Stimulated activated naive CD8-positive, alpha-beta T cell treated with anti-CD3 and anti-CD28 coated beads, Interleukin-15, amount 100 ng/mL, for 72 hours (primary cell): ENCODE measurements at regions not wholly inside any gene's neighbourhood (a gene's known extent, or its start where the extent isn't known, plus 50 kb on each side); places are given as distances from the start of the nearest gene placed in this dataset.

Experiments
- ATAC-seq: fragments of 150-1000 bp; cut with Tn5 transposase; 2 replicates; pipeline ENCODE4 v1.10.0; 2021; ENCODE audit warnings: mild to moderate bottlenecking, moderate library complexity
- DNase-seq, 2 donors: peaks; one replicate each; pipeline ENCODE4 v3.0.0; 2021 to 2022
- H3K27ac Mint-ChIP-seq, 2 donors: one replicate each; pipeline ENCODE4 v1.8.0; 2022; ENCODE audit warnings: mild to moderate bottlenecking in 2 of 2, mixed read lengths in 2 of 2, moderate library complexity in 2 of 2
- H3K27me3 Mint-ChIP-seq: one replicate; pipeline ENCODE4 v1.8.0; 2022; ENCODE audit warnings: mixed read lengths
- H3K4me1 Mint-ChIP-seq: one replicate; pipeline ENCODE4 v1.8.0; 2022; ENCODE audit warnings: mild to moderate bottlenecking, mixed read lengths
- H3K4me3 Mint-ChIP-seq, 2 donors: one replicate each; pipeline ENCODE4 v1.8.0; 2022; ENCODE audit warnings: mild to moderate bottlenecking in 2 of 2, mixed read lengths in 2 of 2, moderate library complexity in 1 of 2
- H3K9me3 Mint-ChIP-seq, 2 donors: one replicate each; pipeline ENCODE4 v1.8.0; 2022; ENCODE audit warnings: mixed read lengths in 2 of 2

GRCh38 chr9:86605303-86605702, 251.1 kb upstream of the TUT7 start:
- Mint-ChIP-seq H3K27ac (no peak overlapping the region), H3K9me3 (no peaks in the 10 kb centered on the region), H3K4me1 (no peaks in the 10 kb centered on the region), H3K27me3 (peaks cover 12% of the 10 kb centered on the region), H3K4me3 (no peak overlapping the region)
- ATAC-seq (no peak), DNase-seq (no peak)

DNA sequence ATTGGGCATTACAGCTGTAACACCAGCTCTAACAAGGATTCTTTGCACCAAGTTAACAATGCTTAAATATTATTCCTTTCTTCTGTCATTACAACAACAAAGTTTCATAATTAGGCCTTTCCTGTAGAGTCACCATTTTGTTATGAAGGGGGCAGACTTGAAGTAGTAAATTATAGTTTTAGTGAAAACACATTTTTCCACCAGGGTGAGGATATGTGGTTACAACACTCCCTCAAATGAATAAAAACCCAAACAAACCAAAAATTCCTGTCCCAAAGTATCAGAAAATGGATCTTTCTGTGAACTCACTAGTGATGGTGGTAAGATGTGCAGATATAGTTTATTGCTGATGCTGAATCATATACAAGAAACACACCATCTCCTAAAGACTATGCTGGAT, 250.5 kb upstream of the TUT7 start:
- no peak overlapping the region for H3K4me3 Mint-ChIP-seq
- H3K4me1 Mint-ChIP-seq = no peaks in the 10 kb centered on the region
- no peak for DNase-seq
- H3K9me3 Mint-ChIP-seq = no peaks in the 10 kb centered on the region
- ATAC-seq = no peak
- H3K27me3 Mint-ChIP-seq = peaks cover 17% of the 10 kb centered on the region
- no peak overlapping the region for H3K27ac Mint-ChIP-seq

- Mint-ChIP-seq H3K27me3 (peaks cover 17% of the 10 kb centered on the region), H3K27ac (no peak overlapping the region), H3K4me3 (no peak overlapping the region), H3K9me3 (no peaks in the 10 kb centered on the region), H3K4me1 (no peaks in the 10 kb centered on the region)
- no peak for DNase-seq
- ATAC-seq = no peak
These were observed 248.5 kb upstream of the TUT7 start for GRCh38 chr9:86602715-86603114.

GRCh38 chr9:86601697-86602096, 247.5 kb upstream of the TUT7 start:
- H3K9me3 Mint-ChIP-seq = no peaks in the 10 kb centered on the region
- H3K27ac Mint-ChIP-seq = no peak overlapping the region
- H3K4me3 Mint-ChIP-seq = no peak overlapping the region

DNA sequence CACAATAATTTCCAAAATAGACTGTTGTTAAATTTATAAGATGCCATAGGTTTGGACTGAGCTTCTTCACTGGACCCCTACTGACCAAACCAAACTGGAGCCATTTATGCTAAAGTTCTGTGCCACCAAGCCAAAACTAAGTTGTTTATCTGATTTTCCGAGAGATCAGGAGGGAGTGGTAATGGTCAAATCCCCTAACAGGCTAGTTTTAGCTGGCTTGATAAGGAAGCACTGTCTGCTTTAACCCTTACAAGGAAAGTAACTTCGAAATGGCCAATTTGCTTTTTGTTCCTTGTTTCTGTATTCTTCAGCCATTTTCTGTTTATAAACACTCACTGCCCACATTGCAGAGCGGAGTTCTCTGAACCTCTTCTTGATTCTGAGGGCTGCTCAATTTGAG, 246.8 kb upstream of the TUT7 start:
- DNase-seq = no peak

More at GRCh38 chr9:86601697-86602096, 247.5 kb upstream of the TUT7 start:
- Mint-ChIP-seq H3K27me3 (peaks cover 17% of the 10 kb centered on the region), H3K4me1 (no peaks in the 10 kb centered on the region)
- DNase-seq = no peak
- no peak for ATAC-seq

GRCh38 chr9:86600291-86600690, 246.1 kb upstream of the TUT7 start:
- DNase-seq = no peak
- Mint-ChIP-seq H3K27me3 (peaks cover 17% of the 10 kb centered on the region), H3K27ac (no peak overlapping the region), H3K4me3 (no peak overlapping the region), H3K9me3 (no peaks in the 10 kb centered on the region), H3K4me1 (no peaks in the 10 kb centered on the region)
- no peak for ATAC-seq

More for the DNA sequence above, 246.8 kb upstream of the TUT7 start:
- Mint-ChIP-seq H3K27ac (no peak overlapping the region), H3K4me1 (no peaks in the 10 kb centered on the region), H3K4me3 (no peak overlapping the region), H3K9me3 (no peaks in the 10 kb centered on the region), H3K27me3 (peaks cover 17% of the 10 kb centered on the region)
- no peak for ATAC-seq

GRCh38 chr9:86599561-86599960, 245.4 kb upstream of the TUT7 start:
- Mint-ChIP-seq H3K27ac (no peak overlapping the region), H3K4me1 (no peaks in the 10 kb centered on the region), H3K27me3 (peaks cover 17% of the 10 kb centered on the region), H3K9me3 (no peaks in the 10 kb centered on the region), H3K4me3 (no peak overlapping the region)
- DNase-seq (no peak), ATAC-seq (no peak)

DNA sequence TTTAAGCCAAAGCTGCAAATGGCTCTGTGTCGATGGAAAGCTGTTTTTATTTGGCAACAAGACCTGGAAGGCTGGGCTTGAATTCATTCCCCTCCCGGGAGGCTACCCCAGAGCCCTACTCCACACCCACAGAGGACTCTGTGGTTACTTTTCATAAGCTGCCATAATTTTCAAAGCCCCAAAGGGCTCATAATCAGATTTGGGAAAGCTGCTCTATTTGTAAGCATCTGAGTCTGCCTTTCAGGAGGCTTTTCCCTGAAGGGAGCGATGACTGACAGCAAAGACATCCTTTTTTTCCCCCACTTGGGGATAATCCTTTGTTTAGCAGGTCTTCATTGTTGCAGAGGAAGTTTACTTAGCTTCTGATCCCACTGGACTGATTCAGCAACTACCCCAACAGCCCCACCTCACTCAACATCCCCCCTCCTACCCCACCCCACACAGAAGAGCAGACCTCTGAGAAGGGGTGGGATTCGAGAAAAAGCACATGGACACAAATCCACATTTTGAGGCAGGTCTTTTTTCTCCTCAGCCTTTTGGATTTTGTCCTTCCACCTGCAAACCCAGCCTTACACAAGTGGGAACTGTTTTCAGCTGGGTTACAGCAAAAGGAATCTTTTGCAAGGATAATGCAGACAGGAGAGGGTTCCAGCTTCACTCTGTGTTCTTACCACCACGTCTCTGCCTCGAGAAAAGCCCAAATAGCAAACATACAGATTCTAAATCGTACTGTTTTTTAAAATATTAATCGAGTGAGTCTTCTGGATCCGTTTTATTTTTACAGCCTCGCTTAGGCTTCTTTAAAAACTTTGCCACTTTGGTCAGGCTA, 244.4 kb upstream of the TUT7 start:
- DNase-seq = no peak

GRCh38 chr9:86594724-86595123, 240.5 kb upstream of the TUT7 start:
- H3K4me3 Mint-ChIP-seq = no peak overlapping the region
- no peak overlapping the region for H3K27ac Mint-ChIP-seq
- H3K9me3 Mint-ChIP-seq = no peaks in the 10 kb centered on the region
- no peak for ATAC-seq
- DNase-seq = no peak
- no peaks in the 10 kb centered on the region for H3K27me3 Mint-ChIP-seq
- no peaks in the 10 kb centered on the region for H3K4me1 Mint-ChIP-seq

More for the DNA sequence above, 244.4 kb upstream of the TUT7 start:
- H3K4me3 Mint-ChIP-seq = no peak overlapping the region
- ATAC-seq = no peak
- no peaks in the 10 kb centered on the region for H3K4me1 Mint-ChIP-seq
- H3K27me3 Mint-ChIP-seq = peaks cover 17% of the 10 kb centered on the region
- H3K27ac Mint-ChIP-seq = no peak overlapping the region
- H3K9me3 Mint-ChIP-seq = no peaks in the 10 kb centered on the region

- H3K9me3 Mint-ChIP-seq = no peaks in the 10 kb centered on the region
- DNase-seq (no peak), ATAC-seq (no peak)
- H3K27ac Mint-ChIP-seq = no peak overlapping the region
- no peaks in the 10 kb centered on the region for H3K4me1 Mint-ChIP-seq
- no peak overlapping the region for H3K4me3 Mint-ChIP-seq
- H3K27me3 Mint-ChIP-seq = no peaks in the 10 kb centered on the region
These were observed 237.3 kb upstream of the TUT7 start for GRCh38 chr9:86591472-86591871.

DNA sequence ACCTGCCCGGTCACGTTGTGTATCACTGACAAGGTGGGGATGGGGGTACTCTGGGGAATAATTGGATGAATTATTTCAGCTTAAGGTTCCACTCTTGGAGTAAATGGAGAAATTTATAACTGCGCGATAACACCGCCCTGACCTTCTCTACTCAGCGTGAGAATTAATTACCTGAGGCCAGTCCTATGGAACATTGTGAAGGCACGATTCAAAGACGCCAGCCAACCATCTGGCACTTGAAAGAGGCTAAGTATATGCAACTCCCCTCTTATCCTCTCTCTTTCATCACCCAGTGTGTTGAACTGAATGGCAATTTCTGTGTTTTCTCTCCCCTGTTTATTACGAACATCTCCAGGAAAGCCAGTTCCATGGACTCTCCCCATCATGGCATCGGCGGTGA, 235.5 kb upstream of the TUT7 start:
- H3K4me1 Mint-ChIP-seq = no peaks in the 10 kb centered on the region
- no peaks in the 10 kb centered on the region for H3K27me3 Mint-ChIP-seq

GRCh38 chr9:86589273-86589672, 235.1 kb upstream of the TUT7 start:
- H3K9me3 Mint-ChIP-seq = no peaks in the 10 kb centered on the region
- no peak overlapping the region for H3K4me3 Mint-ChIP-seq
- no peaks in the 10 kb centered on the region for H3K27me3 Mint-ChIP-seq
- no peak for DNase-seq
- no peak for ATAC-seq
- H3K4me1 Mint-ChIP-seq = no peaks in the 10 kb centered on the region
- H3K27ac Mint-ChIP-seq = no peak overlapping the region

More for the DNA sequence above, 235.5 kb upstream of the TUT7 start:
- Mint-ChIP-seq H3K9me3 (no peaks in the 10 kb centered on the region), H3K4me3 (no peak overlapping the region), H3K27ac (peak overlapping the region in 1 of 2 donors; percentile 59)
- ATAC-seq = no peak
- DNase-seq = no peak

- no peaks in the 10 kb centered on the region for H3K9me3 Mint-ChIP-seq
- ATAC-seq (no peak), DNase-seq (no peak)
- H3K4me1 Mint-ChIP-seq = no peaks in the 10 kb centered on the region
- no peak overlapping the region for H3K4me3 Mint-ChIP-seq
- H3K27me3 Mint-ChIP-seq = peaks cover 6% of the 10 kb centered on the region
- no peak overlapping the region for H3K27ac Mint-ChIP-seq
These were observed 231.9 kb upstream of the TUT7 start for GRCh38 chr9:86586144-86586494.

DNA sequence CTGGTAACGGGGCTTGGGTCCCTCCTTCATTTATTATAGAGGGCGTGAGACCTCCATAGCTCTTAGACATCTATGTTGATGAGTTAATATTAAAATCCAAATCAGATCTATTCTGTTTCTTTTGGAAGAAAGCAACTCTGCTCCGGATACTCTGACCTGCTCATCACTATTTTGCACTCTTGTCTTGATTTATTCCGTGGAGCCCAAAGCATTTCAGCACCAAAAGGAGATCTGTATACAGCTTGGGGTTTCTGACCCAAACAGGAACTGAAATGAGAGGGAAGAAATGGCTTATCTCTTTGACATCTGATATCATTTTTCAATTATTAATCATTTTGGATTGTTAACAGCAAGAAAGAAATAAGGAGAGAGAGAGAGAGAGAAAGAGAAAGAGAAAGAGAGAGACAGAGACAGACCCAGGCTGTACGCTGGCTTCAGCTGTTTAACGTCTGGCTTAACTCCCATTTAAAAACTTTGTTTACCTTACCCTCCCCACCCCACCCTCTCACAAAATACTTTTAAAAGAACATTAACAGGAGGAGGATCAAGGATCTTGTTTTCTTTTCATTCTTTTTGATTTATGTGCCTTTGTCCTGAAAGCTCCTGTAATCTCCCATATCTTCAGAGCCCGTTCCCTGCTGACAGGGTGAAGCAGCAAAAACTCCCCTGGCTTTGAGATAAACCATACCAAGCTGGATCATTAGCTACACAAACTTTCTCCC, 231.4 kb upstream of the TUT7 start:
- no peak for DNase-seq
- no peak for ATAC-seq
- Mint-ChIP-seq H3K4me1 (no peaks in the 10 kb centered on the region), H3K27me3 (peaks cover 6% of the 10 kb centered on the region), H3K4me3 (peak overlapping the region in 1 of 2 donors; percentile 9), H3K9me3 (no peaks in the 10 kb centered on the region), H3K27ac (no peak overlapping the region)

DNA sequence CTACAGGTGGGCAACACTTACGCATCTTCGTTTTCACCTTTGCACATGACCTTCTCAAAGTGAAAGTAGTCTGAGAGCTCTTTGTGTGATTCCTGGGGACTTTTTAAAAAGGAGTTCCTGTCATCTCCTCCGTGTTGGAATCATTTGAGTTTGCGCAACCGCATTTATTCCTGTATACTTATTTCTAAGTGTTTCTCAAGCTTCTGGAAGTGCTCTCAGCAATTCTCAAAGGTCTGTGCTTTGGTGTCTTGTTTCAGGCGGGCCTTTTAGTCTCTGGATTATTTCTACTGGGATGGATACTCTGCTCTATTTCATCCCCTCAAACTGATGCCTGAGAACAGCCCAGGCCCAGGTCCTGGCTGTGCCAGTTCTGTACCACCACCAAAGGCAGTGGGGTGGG, 226.5 kb upstream of the TUT7 start:
- Mint-ChIP-seq H3K4me1 (no peaks in the 10 kb centered on the region), H3K9me3 (no peaks in the 10 kb centered on the region), H3K27ac (no peak overlapping the region), H3K27me3 (peaks cover 14% of the 10 kb centered on the region), H3K4me3 (no peak overlapping the region)
- DNase-seq (no peak), ATAC-seq (no peak)

- peaks cover 30% of the 10 kb centered on the region for H3K27me3 Mint-ChIP-seq
- peak; percentile 28 for ATAC-seq
These were observed 224.5 kb upstream of the TUT7 start for GRCh38 chr9:86578722-86579121.

More at GRCh38 chr9:86578722-86579121, 224.5 kb upstream of the TUT7 start:
- peak overlapping the region in 1 of 2 donors; percentile 55 for H3K27ac Mint-ChIP-seq
- H3K4me3 Mint-ChIP-seq = no peak overlapping the region
- no peaks in the 10 kb centered on the region for H3K9me3 Mint-ChIP-seq
- no peak for DNase-seq
- no peaks in the 10 kb centered on the region for H3K4me1 Mint-ChIP-seq
